IMR-90 (cell line): ENCODE measurements at regions not wholly inside any gene's neighbourhood (a gene's known extent, or its start where the extent isn't known, plus 50 kb on each side); places are given as distances from the start of the nearest gene placed in this dataset.

ENCODE experiments used
- CTCF ChIP-seq: conservative IDR thresholded peaks from 2 replicates; pipeline ENCODE4 v1.5.1; 2012; ENCODE audit warnings: mild to moderate bottlenecking, low read depth, low read length, improper control_type of control experiment
- POLR2A ChIP-seq: IDR thresholded peaks from 2 replicates; pipeline ENCODE4 v1.6.1; 2012; ENCODE audit warnings: mild to moderate bottlenecking, low read depth, low read length

DNA sequence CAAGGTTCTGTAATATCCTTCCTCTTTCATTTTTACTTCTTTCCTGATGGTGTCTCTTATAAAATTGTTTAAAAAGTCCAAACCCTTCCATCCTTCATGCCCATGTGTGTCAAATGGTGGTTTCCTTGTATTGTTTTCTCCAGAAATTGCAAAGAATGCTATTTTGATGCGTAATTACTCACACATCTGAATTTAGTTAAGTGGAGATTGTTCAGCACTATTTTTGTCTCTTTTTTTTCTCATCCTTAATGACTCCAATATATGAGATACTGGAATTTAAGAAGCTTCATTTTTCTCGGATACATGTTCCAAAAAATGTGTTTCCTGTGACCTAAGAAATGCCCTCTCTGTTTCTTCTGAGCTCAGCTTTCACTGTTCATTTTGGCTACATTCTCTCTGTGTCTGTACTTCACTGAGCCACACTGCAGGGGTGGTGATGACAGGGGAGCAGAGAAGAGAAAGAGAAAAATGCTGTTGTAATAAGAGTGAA lies 799.8 kb downstream of the DIPK2A start:
- no peak for TF ChIP-seq CTCF
- TF ChIP-seq POLR2A, result no peak
